KMS-11 (cell line): ENCODE measurements at regions not wholly inside any gene's neighbourhood (a gene's known extent, or its start where the extent isn't known, plus 50 kb on each side); places are given as distances from the start of the nearest gene placed in this dataset.
A peak's percentile ranks its signal among the peaks of the same experiment; 100 is the strongest.

Source experiments
- H2AFZ ChIP-seq: fragments of 200-600 bp; sonication (generic); 2 replicates; pipeline ENCODE4 v1.6.1; 2016; ENCODE audit warnings: antibody characterized with exemption, mixed run types, low read depth
- H3K27ac ChIP-seq: fragments of 200-600 bp; sonication (generic); 2 replicates; pipeline ENCODE4 v1.6.1; 2016; ENCODE audit warnings: mild to moderate bottlenecking, mixed run types
- H3K27me3 ChIP-seq: fragments of 200-600 bp; sonication (generic); 2 replicates; pipeline ENCODE4 v1.6.1; 2017; ENCODE audit warnings: mild to moderate bottlenecking, low read depth, mixed run types, moderate library complexity; ENCODE audit not compliant: insufficient read depth
- H3K36me3 ChIP-seq: fragments of 200-600 bp; sonication (generic); 2 replicates; pipeline ENCODE4 v1.6.1; 2017; ENCODE audit warnings: mild to moderate bottlenecking, mixed run types; ENCODE audit not compliant: insufficient read depth
- H3K4me1 ChIP-seq: fragments of 200-600 bp; sonication (generic); 2 replicates; pipeline ENCODE4 v1.6.1; 2016; ENCODE audit warnings: mild to moderate bottlenecking, low read depth, mixed run types; ENCODE audit not compliant: poor library complexity, severe bottlenecking
- H3K4me2 ChIP-seq: fragments of 200-600 bp; sonication (generic); 2 replicates; pipeline ENCODE4 v1.7.0; 2016; ENCODE audit warnings: mild to moderate bottlenecking, mixed run types
- H3K4me3 ChIP-seq: fragments of 200-600 bp; sonication (generic); IDR thresholded peaks from 2 replicates; pipeline ENCODE4 v1.6.1; 2017; ENCODE audit warnings: low read depth, low read length, mixed read lengths; ENCODE audit not compliant: insufficient read depth
- H3K79me2 ChIP-seq: fragments of 200-600 bp; sonication (generic); 2 replicates; pipeline ENCODE4 v1.6.1; 2016; ENCODE audit warnings: low read depth, mixed run types; ENCODE audit not compliant: insufficient read depth
- H3K9ac ChIP-seq: fragments of 200-600 bp; sonication (generic); 2 replicates; pipeline ENCODE4 v1.6.1; 2016; ENCODE audit warnings: mild to moderate bottlenecking, mixed run types
- H4K20me1 ChIP-seq: fragments of 200-600 bp; sonication (generic); 2 replicates; pipeline ENCODE4 v1.6.1; 2016; ENCODE audit warnings: mild to moderate bottlenecking, mixed run types; ENCODE audit not compliant: insufficient read depth
- TF ChIP-seq, protein P1 (sequence below): fragments of 200-600 bp; sonication (generic); conservative IDR thresholded peaks from 2 replicates; pipeline ENCODE4 v1.6.1; 2017; ENCODE audit warnings: low read depth, mild to moderate bottlenecking, antibody characterized with exemption, low read length, moderate library complexity, mixed read lengths

DNA sequence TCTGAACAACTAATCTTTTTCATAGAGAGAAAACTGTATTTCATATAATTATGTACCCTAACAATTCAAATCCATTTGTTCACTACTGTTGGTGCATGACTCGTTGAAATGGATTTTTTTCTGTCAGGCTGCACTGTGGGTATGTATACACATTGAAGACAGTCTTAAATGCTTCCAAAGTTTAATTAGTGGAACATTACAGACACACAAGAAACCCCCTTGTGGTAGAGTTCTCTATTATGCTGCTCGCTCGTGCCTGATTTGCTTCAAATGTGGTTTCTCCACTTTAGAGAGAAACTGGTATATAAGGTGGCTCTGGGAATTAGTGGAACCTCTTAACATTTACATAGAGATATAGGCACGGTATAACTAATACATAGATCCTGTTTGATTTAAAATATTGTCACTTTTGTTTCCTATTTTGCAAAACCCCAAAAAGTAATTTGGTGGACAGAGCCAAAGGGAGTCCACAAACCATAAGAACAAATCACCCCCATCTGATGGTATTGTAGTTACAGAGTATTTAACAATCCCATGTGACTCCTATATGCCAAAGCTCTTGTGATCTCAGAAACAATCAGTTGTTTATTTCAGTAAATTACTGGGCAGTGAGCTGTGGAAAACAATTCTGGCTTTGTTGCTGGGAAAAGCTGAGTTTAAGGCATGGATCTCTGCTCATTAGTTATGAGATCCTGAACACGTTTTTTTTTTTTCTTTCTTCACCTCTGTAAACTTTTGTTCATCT lies 159.5 kb downstream of the BRMS1L start:
- TF ChIP-seq, protein P1, sequence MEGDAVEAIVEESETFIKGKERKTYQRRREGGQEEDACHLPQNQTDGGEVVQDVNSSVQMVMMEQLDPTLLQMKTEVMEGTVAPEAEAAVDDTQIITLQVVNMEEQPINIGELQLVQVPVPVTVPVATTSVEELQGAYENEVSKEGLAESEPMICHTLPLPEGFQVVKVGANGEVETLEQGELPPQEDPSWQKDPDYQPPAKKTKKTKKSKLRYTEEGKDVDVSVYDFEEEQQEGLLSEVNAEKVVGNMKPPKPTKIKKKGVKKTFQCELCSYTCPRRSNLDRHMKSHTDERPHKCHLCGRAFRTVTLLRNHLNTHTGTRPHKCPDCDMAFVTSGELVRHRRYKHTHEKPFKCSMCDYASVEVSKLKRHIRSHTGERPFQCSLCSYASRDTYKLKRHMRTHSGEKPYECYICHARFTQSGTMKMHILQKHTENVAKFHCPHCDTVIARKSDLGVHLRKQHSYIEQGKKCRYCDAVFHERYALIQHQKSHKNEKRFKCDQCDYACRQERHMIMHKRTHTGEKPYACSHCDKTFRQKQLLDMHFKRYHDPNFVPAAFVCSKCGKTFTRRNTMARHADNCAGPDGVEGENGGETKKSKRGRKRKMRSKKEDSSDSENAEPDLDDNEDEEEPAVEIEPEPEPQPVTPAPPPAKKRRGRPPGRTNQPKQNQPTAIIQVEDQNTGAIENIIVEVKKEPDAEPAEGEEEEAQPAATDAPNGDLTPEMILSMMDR, result peak; percentile 29; the same call in 1 of the 2 replicates
- H3K27ac ChIP-seq, result peak overlapping the region; percentile 85
- H4K20me1 ChIP-seq, result no peaks in the 10 kb centered on the region
- peaks cover 46% of the 10 kb centered on the region for H3K4me1 ChIP-seq
- H3K4me2 ChIP-seq, result peak overlapping the region; percentile 91
- peak overlapping the region; percentile 60; the same call in 1 of the 2 replicates for H2AFZ ChIP-seq
- H3K4me3 ChIP-seq, result no peak overlapping the region
- no peaks in the 10 kb centered on the region for H3K36me3 ChIP-seq
- H3K9ac ChIP-seq, result peak overlapping the region; percentile 33; the same call in 1 of the 2 replicates
- no peaks in the 10 kb centered on the region for H3K27me3 ChIP-seq
- no peaks in the 10 kb centered on the region for H3K79me2 ChIP-seq

DNA sequence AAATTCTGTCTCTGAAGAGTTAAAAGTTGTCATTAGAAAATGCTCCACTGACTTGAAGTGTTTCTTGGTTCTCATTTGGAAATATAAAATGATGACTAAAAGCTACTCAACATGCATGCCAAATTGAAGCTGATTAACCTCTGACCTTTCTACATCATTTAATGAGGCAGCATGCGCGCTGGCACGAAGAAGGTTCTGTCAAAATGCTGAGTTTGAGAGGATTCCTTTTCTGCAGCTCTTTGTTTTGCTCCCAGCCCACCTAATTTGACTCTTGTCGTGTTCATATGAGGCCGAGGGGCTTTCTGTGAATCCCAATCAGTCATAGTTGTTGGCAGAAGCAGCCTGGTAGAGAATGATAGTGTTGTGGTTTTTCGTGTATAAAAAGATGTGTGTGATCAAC lies 153.4 kb downstream of the BRMS1L start:
- no peak overlapping the region for H3K4me2 ChIP-seq
- no peaks in the 10 kb centered on the region for H3K27me3 ChIP-seq
- H3K9ac ChIP-seq, result no peak overlapping the region
- TF ChIP-seq, protein P1, result no peak
- peaks cover 7% of the 10 kb centered on the region for H3K4me1 ChIP-seq
- no peaks in the 10 kb centered on the region for H4K20me1 ChIP-seq
- H2AFZ ChIP-seq, result no peak overlapping the region
- H3K36me3 ChIP-seq, result no peaks in the 10 kb centered on the region
- H3K27ac ChIP-seq, result no peak overlapping the region
- H3K79me2 ChIP-seq, result no peaks in the 10 kb centered on the region
- H3K4me3 ChIP-seq, result no peak overlapping the region

DNA sequence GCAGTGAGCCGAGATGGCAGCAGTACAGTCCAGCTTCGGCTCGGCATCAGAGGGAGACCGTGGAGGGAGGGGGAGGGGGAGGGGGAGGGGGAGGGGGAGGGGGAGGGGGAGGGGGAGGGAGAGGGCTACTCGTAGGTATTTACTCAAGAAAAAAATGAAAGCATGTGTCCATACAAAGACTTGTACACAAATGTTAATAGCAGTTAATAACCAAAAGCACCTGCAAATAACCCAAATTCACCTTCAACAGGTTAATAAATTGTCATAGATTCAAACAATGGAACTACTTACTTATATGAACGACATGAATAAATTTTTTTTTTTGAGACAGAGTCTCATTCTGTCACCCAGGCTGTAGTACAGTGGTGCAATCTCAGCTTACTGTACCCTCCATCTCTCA lies 152.4 kb downstream of the BRMS1L start:
- H3K4me2 ChIP-seq, result no peak overlapping the region
- H3K36me3 ChIP-seq, result no peaks in the 10 kb centered on the region
- H4K20me1 ChIP-seq, result no peaks in the 10 kb centered on the region
- H2AFZ ChIP-seq, result no peak overlapping the region
- TF ChIP-seq, protein P1, result no peak
- no peak overlapping the region for H3K4me3 ChIP-seq
- no peaks in the 10 kb centered on the region for H3K79me2 ChIP-seq
- H3K9ac ChIP-seq, result no peak overlapping the region
- no peak overlapping the region for H3K27ac ChIP-seq
- no peaks in the 10 kb centered on the region for H3K4me1 ChIP-seq
- H3K27me3 ChIP-seq, result no peaks in the 10 kb centered on the region

DNA sequence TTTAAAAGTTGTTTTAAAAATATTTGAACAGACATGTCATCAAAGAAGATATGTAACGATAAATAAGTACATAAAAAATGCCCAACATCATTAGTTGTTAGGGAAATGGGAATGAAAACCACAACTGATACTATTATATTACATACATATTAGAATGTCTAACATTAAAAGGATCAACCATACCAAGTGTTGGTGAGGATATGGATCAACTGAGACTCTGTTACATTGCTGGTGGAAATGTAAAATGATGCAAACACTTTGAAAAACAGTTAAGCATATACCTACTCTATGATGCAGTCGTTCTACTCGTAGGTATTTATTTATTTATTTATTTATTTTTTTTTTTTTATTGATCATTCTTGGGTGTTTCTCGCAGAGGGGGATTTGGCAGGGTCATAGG lies 149.7 kb downstream of the BRMS1L start:
- Histone ChIP-seq H3K4me2 (no peak overlapping the region), H3K27me3 (no peaks in the 10 kb centered on the region), H3K36me3 (no peaks in the 10 kb centered on the region), H3K9ac (no peak overlapping the region), H2AFZ (no peak overlapping the region), H3K79me2 (no peaks in the 10 kb centered on the region), H3K4me1 (no peaks in the 10 kb centered on the region), H3K4me3 (no peak overlapping the region), H4K20me1 (no peaks in the 10 kb centered on the region), H3K27ac (no peak overlapping the region)
- TF ChIP-seq, protein P1, result no peak
